Tibial artery (tissue), 4 donors: ENCODE measurements at regions not wholly inside any gene's neighbourhood (a gene's known extent, or its start where the extent isn't known, plus 50 kb on each side); places are given as distances from the start of the nearest gene placed in this dataset.

ENCODE experiments used
- DNase-seq, 2 donors: peaks; one replicate each; pipeline ENCODE4 v3.0.0-alpha.2; 2019
- H3K27ac ChIP-seq, 2 donors: fragments of 200-600 bp; sonication (generic) in 1 of 2; 1 replicate in 1 of 2; 2 replicates in 1 of 2; pipeline ENCODE4 v1.5.1; 2018 to 2019; ENCODE audit warnings: mild to moderate bottlenecking in 1 of 2
- H3K27me3 ChIP-seq, 2 donors: fragments of 200-600 bp; sonication (generic) in 1 of 2; one replicate each; pipeline versions ENCODE4 v1.5.1 to v1.6.0; 2016 to 2019
- H3K36me3 ChIP-seq, 3 donors: fragments of 200-600 bp; sonication (generic) in 2 of 3; one replicate each; pipeline ENCODE4 v1.5.1; 2016 to 2019; ENCODE audit warnings: mild to moderate bottlenecking in 2 of 3
- H3K4me1 ChIP-seq, 4 donors: fragments of 200-600 bp; sonication (generic) in 2 of 4; 1 replicate in 3 of 4; 2 replicates in 1 of 4; pipeline ENCODE4 v1.5.1; 2016 to 2019
- H3K4me3 ChIP-seq, 2 donors: fragments of 200-600 bp; sonication (generic) in 1 of 2; 1 replicate in 1 of 2; 2 replicates in 1 of 2; pipeline ENCODE4 v1.5.1; 2018 to 2019; ENCODE audit warnings: mild to moderate bottlenecking in 2 of 2
- H3K9me3 ChIP-seq, 3 donors: fragments of 200-600 bp; sonication (generic) in 1 of 3; one replicate each; pipeline ENCODE4 v1.5.1; 2016 to 2019
- CTCF ChIP-seq, 2 experiments: fragments of 200-600 bp in 1 of 2; fragments of 450-650 bp in 1 of 2; IDR thresholded peaks; one replicate each; pipeline ENCODE4 v1.5.1; 2017 to 2019; ENCODE audit warnings: antibody characterized with exemption in 2 of 2, mild to moderate bottlenecking in 1 of 2, moderate library complexity in 1 of 2
- intact Hi-C: fragments of 100-400 bp; cut with DNase I; formaldehyde crosslinking; loops from one replicate; pipeline ENCODE4 v1.15.0; 2023; ENCODE audit warnings: low total_unique reads

GRCh38 chr1:5690898-5691297 lies 301.3 kb downstream of the NPHP4 start:
- no peak for DNase-seq
- Histone ChIP-seq H3K36me3 (no peaks in the 10 kb centered on the region), H3K4me1 (no peaks in the 10 kb centered on the region), H3K27me3 (peaks cover 0 to 10% of the 10 kb centered on the region in 2 donors), H3K4me3 (no peak overlapping the region), H3K27ac (no peak overlapping the region), H3K9me3 (no peaks in the 10 kb centered on the region)
- intact Hi-C loops, result no loop called here
- no peak for TF ChIP-seq CTCF (IDR thresholded peaks at IDR 0.05)

GRCh38 chr1:5690291-5690690 lies 301.9 kb downstream of the NPHP4 start:
- DNase-seq, result no peak
- no peak overlapping the region for H3K27ac ChIP-seq
- peaks cover 0 to 14% of the 10 kb centered on the region in 2 donors for H3K27me3 ChIP-seq
- intact Hi-C loops, result no loop called here
- no peak for TF ChIP-seq CTCF (IDR thresholded peaks at IDR 0.05)
- H3K4me1 ChIP-seq, result no peaks in the 10 kb centered on the region
- H3K9me3 ChIP-seq, result no peaks in the 10 kb centered on the region
- H3K36me3 ChIP-seq, result no peaks in the 10 kb centered on the region
- H3K4me3 ChIP-seq, result no peak overlapping the region

- H3K27me3 ChIP-seq, result peaks cover 0 to 25% of the 10 kb centered on the region in 2 donors
- intact Hi-C loops, result no loop called here
- H3K36me3 ChIP-seq, result no peaks in the 10 kb centered on the region
- DNase-seq, result no peak
- no peaks in the 10 kb centered on the region for H3K4me1 ChIP-seq
- H3K4me3 ChIP-seq, result no peak overlapping the region
- no peak for TF ChIP-seq CTCF (IDR thresholded peaks at IDR 0.05)
- no peak overlapping the region for H3K27ac ChIP-seq
- no peaks in the 10 kb centered on the region for H3K9me3 ChIP-seq
Observed at GRCh38 chr1:5688081-5689077, 303.8 kb downstream of the NPHP4 start.

GRCh38 chr1:5686925-5687706 lies 305.1 kb downstream of the NPHP4 start:
- Histone ChIP-seq H3K4me3 (no peak overlapping the region), H3K36me3 (no peaks in the 10 kb centered on the region), H3K4me1 (no peaks in the 10 kb centered on the region), H3K27ac (no peak overlapping the region), H3K27me3 (peaks cover 0 to 29% of the 10 kb centered on the region in 2 donors), H3K9me3 (no peaks in the 10 kb centered on the region)
- DNase-seq, result no peak
- intact Hi-C loops, result no loop called here
- no peak for TF ChIP-seq CTCF (IDR thresholded peaks at IDR 0.05)

GRCh38 chr1:5686195-5686594 lies 306.0 kb downstream of the NPHP4 start:
- intact Hi-C loops, result no loop called here
- no peak for DNase-seq
- no peaks in the 10 kb centered on the region for H3K36me3 ChIP-seq
- H3K4me1 ChIP-seq, result no peaks in the 10 kb centered on the region
- H3K27ac ChIP-seq, result no peak overlapping the region
- no peaks in the 10 kb centered on the region for H3K9me3 ChIP-seq
- TF ChIP-seq CTCF (IDR thresholded peaks at IDR 0.05), result no peak
- H3K27me3 ChIP-seq, result peaks cover 0 to 32% of the 10 kb centered on the region in 2 donors
- no peak overlapping the region for H3K4me3 ChIP-seq
